Neuronal stem cell (in vitro differentiated cells): ENCODE measurements at regions not wholly inside any gene's neighbourhood (a gene's known extent, or its start where the extent isn't known, plus 50 kb on each side); places are given as distances from the start of the nearest gene placed in this dataset.

Source experiments
- DNase-seq: peaks from one replicate; pipeline ENCODE4 v3.0.0-alpha.2; 2013; ENCODE audit warnings: low spot score
- H2AFZ ChIP-seq: one replicate; pipeline ENCODE4 v1.6.1; 2013; ENCODE audit warnings: mild to moderate bottlenecking, low read length, inconsistent platforms
- H2AK5ac ChIP-seq: 2 replicates; pipeline ENCODE4 v1.6.1; 2013; ENCODE audit warnings: low read depth, mild to moderate bottlenecking, inconsistent platforms, low read length, moderate library complexity, mixed read lengths
- H2BK120ac ChIP-seq: 2 replicates; pipeline ENCODE4 v1.6.1; 2013; ENCODE audit warnings: low read depth, mild to moderate bottlenecking, inconsistent platforms, low read length, moderate library complexity, mixed read lengths
- H2BK12ac ChIP-seq: one replicate; pipeline ENCODE4 v1.6.1; 2013; ENCODE audit warnings: low read length, inconsistent platforms
- H2BK15ac ChIP-seq: 2 replicates; pipeline ENCODE4 v1.6.1; 2013; ENCODE audit warnings: mild to moderate bottlenecking, low read length, inconsistent platforms, mixed read lengths
- H2BK5ac ChIP-seq: one replicate; pipeline ENCODE4 v1.6.1; 2013; ENCODE audit warnings: inconsistent platforms, mild to moderate bottlenecking, low read length, moderate library complexity
- H3K14ac ChIP-seq: one replicate; pipeline ENCODE4 v1.6.1; 2013; ENCODE audit warnings: low read length, inconsistent platforms
- H3K18ac ChIP-seq: 2 replicates; pipeline ENCODE4 v1.6.1; 2013; ENCODE audit warnings: low read length, inconsistent platforms
- H3K23ac ChIP-seq: 2 replicates; pipeline ENCODE4 v1.6.1; 2013; ENCODE audit warnings: low read depth, mild to moderate bottlenecking, mixed read lengths, low read length, inconsistent platforms; ENCODE audit not compliant: poor library complexity
- H3K27ac ChIP-seq: replicated peaks from 3 replicates; pipeline ENCODE4 v1.5.1; 2013; ENCODE audit warnings: low read length, inconsistent platforms
- H3K27me3 ChIP-seq, 3 experiments: 2 replicates each; pipeline ENCODE4 v1.6.1; 2013; ENCODE audit warnings: low read length in 3 of 3, mild to moderate bottlenecking in 2 of 3, inconsistent platforms in 1 of 3, low read depth in 1 of 3, mixed read lengths in 1 of 3, moderate library complexity in 1 of 3; ENCODE audit not compliant: control insufficient read depth in 3 of 3, insufficient read depth in 3 of 3
- H3K36me3 ChIP-seq, 2 donors: replicated peaks in 1 of 2; 2 replicates each; pipeline ENCODE4 v1.6.1; 2013; ENCODE audit warnings: low read length in 2 of 2; ENCODE audit not compliant: control insufficient read depth in 2 of 2, insufficient read depth in 2 of 2
- H3K4ac ChIP-seq: 2 replicates; pipeline ENCODE4 v1.6.1; 2013; ENCODE audit warnings: inconsistent platforms, mild to moderate bottlenecking, low read length, moderate library complexity
- H3K4me1 ChIP-seq, 2 donors: 1 replicate in 1 of 2; 2 replicates in 1 of 2; pipeline ENCODE4 v1.6.1; 2013; ENCODE audit warnings: low read length in 2 of 2, low read depth in 1 of 2; ENCODE audit not compliant: control insufficient read depth in 2 of 2, insufficient read depth in 1 of 2
- H3K4me2 ChIP-seq: one replicate; pipeline ENCODE4 v1.6.1; 2013; ENCODE audit warnings: mild to moderate bottlenecking, low read length, inconsistent platforms; ENCODE audit not compliant: insufficient read depth, poor library complexity, severe bottlenecking
- H3K4me3 ChIP-seq, 2 donors: 2 replicates each; pipeline ENCODE4 v1.5.1; 2013; ENCODE audit warnings: low read length in 2 of 2, mild to moderate bottlenecking in 2 of 2, inconsistent platforms in 1 of 2, moderate library complexity in 1 of 2
- H3K79me1 ChIP-seq: one replicate; pipeline ENCODE4 v1.6.1; 2013; ENCODE audit warnings: low read depth, mild to moderate bottlenecking, inconsistent platforms, low read length, moderate library complexity
- H3K9ac ChIP-seq: one replicate; pipeline ENCODE4 v1.6.1; 2013; ENCODE audit warnings: mild to moderate bottlenecking, low read depth, low read length, inconsistent platforms; ENCODE audit not compliant: poor library complexity
- H3K9me3 ChIP-seq, 2 donors: replicated peaks in 1 of 2; 2 replicates each; pipeline versions ENCODE3 to v1.6.1; 2013; ENCODE audit warnings: low read length in 2 of 2, mild to moderate bottlenecking in 2 of 2, inconsistent platforms in 1 of 2, low read depth in 1 of 2, mixed read lengths in 1 of 2, moderate library complexity in 1 of 2; ENCODE audit not compliant: control insufficient read depth in 2 of 2, insufficient read depth in 1 of 2
- H4K8ac ChIP-seq: one replicate; pipeline ENCODE4 v1.6.1; 2013; ENCODE audit warnings: low read depth, mild to moderate bottlenecking, inconsistent platforms, low read length, moderate library complexity
- H4K91ac ChIP-seq: one replicate; pipeline ENCODE4 v1.6.1; 2013; ENCODE audit warnings: low read length, low read depth, mild to moderate bottlenecking, inconsistent platforms; ENCODE audit not compliant: poor library complexity
- WGBS, 2 donors: extraction: QIAGEN DNeasy Blood & Tissue Kit; methylation state at CpG; one replicate each; pipeline ENCODE4 v1.1.7; 2013; ENCODE audit warnings: missing lambda C conversion rate in 2 of 2, mixed read lengths in 1 of 2; ENCODE audit not compliant: insufficient read length in 2 of 2, insufficient replicate concordance in 1 of 2; ENCODE audit errors: extremely low coverage in 2 of 2; 5-methylcytosine and 5-hydroxymethylcytosine counted together

- Histone ChIP-seq H3K14ac (no peak overlapping the region), H3K27ac (no peak overlapping the region), H3K18ac (no peak overlapping the region), H3K9ac (no peak overlapping the region), H3K27me3 (no peaks in the 10 kb centered on the region), H3K36me3 (no peaks in the 10 kb centered on the region), H3K79me1 (no peaks in the 10 kb centered on the region), H2BK15ac (no peak overlapping the region), H2BK120ac (no peak overlapping the region), H2BK12ac (no peak overlapping the region), H3K9me3 (peaks cover 0 to 2% of the 10 kb centered on the region in 2 donors), H3K23ac (no peak overlapping the region), H2AK5ac (no peak overlapping the region), H3K4ac (no peak overlapping the region), H4K8ac (no peak overlapping the region), H4K91ac (no peak overlapping the region), H3K4me3 (peak overlapping the region in 1 of 2 donors; percentile 42), H3K4me2 (no peak overlapping the region), H3K4me1 (no peaks in the 10 kb centered on the region), H2BK5ac (no peak overlapping the region), H2AFZ (no peak overlapping the region)
- DNase-seq = no peak
- WGBS, 2 donors = no CpG with 5 or more reads among the region's 4 CpGs
These were observed 98.7 kb downstream of the VAPA start for GRCh38 chr18:10012526-10012925.

GRCh38 chr18:10013621-10014543 is 100.1 kb downstream of the VAPA start:
- Histone ChIP-seq H3K4me3 (no peak overlapping the region), H3K79me1 (no peaks in the 10 kb centered on the region), H3K4me1 (peaks cover 0 to 1% of the 10 kb centered on the region in 2 donors), H2BK15ac (no peak overlapping the region), H2BK120ac (no peak overlapping the region), H3K4me2 (no peak overlapping the region), H3K9me3 (peaks cover 0 to 2% of the 10 kb centered on the region in 2 donors), H3K27me3 (no peaks in the 10 kb centered on the region), H2BK12ac (no peak overlapping the region), H3K4ac (no peak overlapping the region), H3K18ac (peak overlapping the region; percentile 29), H4K91ac (no peak overlapping the region), H3K36me3 (no peaks in the 10 kb centered on the region), H3K9ac (peak overlapping the region; percentile 50), H2AK5ac (peak overlapping the region; percentile 32), H4K8ac (no peak overlapping the region), H2BK5ac (no peak overlapping the region), H3K27ac (no peak overlapping the region), H3K14ac (no peak overlapping the region), H3K23ac (no peak overlapping the region), H2AFZ (no peak overlapping the region)
- DNase-seq = no peak
- WGBS, 2 donors = no CpG with 5 or more reads among the region's 17 CpGs

- Histone ChIP-seq H3K14ac (no peak overlapping the region), H3K27me3 (no peaks in the 10 kb centered on the region), H3K18ac (no peak overlapping the region), H3K36me3 (no peaks in the 10 kb centered on the region), H3K23ac (no peak overlapping the region), H4K8ac (no peak overlapping the region), H2BK120ac (no peak overlapping the region), H3K9ac (no peak overlapping the region), H3K9me3 (peaks cover 0 to 2% of the 10 kb centered on the region in 2 donors), H3K4me1 (peaks cover 0 to 1% of the 10 kb centered on the region in 2 donors), H2AK5ac (no peak overlapping the region), H3K4ac (no peak overlapping the region), H2BK5ac (no peak overlapping the region), H3K27ac (no peak overlapping the region), H3K4me3 (no peak overlapping the region), H2AFZ (no peak overlapping the region), H2BK12ac (no peak overlapping the region), H2BK15ac (no peak overlapping the region), H4K91ac (no peak overlapping the region), H3K79me1 (no peaks in the 10 kb centered on the region), H3K4me2 (no peak overlapping the region)
- no peak for DNase-seq
- WGBS, 2 donors = no CpG with 5 or more reads among the region's 9 CpGs
These were observed 101.5 kb downstream of the VAPA start for GRCh38 chr18:10015288-10015701.

GRCh38 chr18:10015941-10016819 is 102.4 kb downstream of the VAPA start:
- peaks cover 0 to 1% of the 10 kb centered on the region in 2 donors for H3K4me1 ChIP-seq
- no peak for DNase-seq
- no peak overlapping the region for H2AFZ ChIP-seq
- no peak overlapping the region for H3K4ac ChIP-seq
- no peak overlapping the region for H3K4me3 ChIP-seq
- no peak overlapping the region for H2BK12ac ChIP-seq
- no peak overlapping the region for H3K18ac ChIP-seq
- no peak overlapping the region for H2BK5ac ChIP-seq
- WGBS, 2 donors = no CpG with 5 or more reads among the region's 7 CpGs
- H3K23ac ChIP-seq = no peak overlapping the region
- H3K14ac ChIP-seq = no peak overlapping the region
- no peak overlapping the region for H3K27ac ChIP-seq
- H3K27me3 ChIP-seq = no peaks in the 10 kb centered on the region
- no peaks in the 10 kb centered on the region for H3K79me1 ChIP-seq
- no peak overlapping the region for H4K91ac ChIP-seq
- peaks cover 0 to 2% of the 10 kb centered on the region in 2 donors for H3K9me3 ChIP-seq
- no peaks in the 10 kb centered on the region for H3K36me3 ChIP-seq
- no peak overlapping the region for H3K4me2 ChIP-seq
- no peak overlapping the region for H3K9ac ChIP-seq
- H2AK5ac ChIP-seq = no peak overlapping the region
- H2BK15ac ChIP-seq = no peak overlapping the region
- no peak overlapping the region for H4K8ac ChIP-seq
- no peak overlapping the region for H2BK120ac ChIP-seq
